Hindlimb muscle (tissue), 1 donor: ENCODE measurements at regions not wholly inside any gene's neighbourhood (a gene's known extent, or its start where the extent isn't known, plus 50 kb on each side); places are given as distances from the start of the nearest gene placed in this dataset.

Experiments used
- DNase-seq: peaks from one replicate; pipeline ENCODE4 v3.0.0-alpha.2; 2013

GRCh38 chr18:42137693-42138375 lies 182.8 kb downstream of the PIK3C3 start:
- no peak for DNase-seq

DNA sequence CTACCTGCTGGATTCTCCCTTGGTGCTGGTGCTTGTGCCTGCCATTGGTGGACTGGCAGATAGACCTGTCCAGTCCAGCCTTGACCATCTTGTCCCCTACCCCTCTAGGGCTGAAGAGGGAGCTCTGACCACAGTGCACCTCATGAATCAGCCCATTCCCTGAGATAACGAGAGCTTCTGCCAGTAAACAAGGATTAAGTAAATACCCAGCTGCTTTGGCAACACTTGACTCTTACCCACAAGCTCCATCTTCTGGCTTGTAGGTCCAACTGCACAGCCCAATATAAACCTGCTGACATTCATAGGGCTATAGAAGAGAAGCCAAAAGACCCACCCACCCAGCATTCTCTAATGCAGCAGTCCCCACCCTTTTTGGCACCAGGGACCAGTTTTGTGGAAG lies 186.4 kb downstream of the PIK3C3 start:
- DNase-seq = no peak

DNA sequence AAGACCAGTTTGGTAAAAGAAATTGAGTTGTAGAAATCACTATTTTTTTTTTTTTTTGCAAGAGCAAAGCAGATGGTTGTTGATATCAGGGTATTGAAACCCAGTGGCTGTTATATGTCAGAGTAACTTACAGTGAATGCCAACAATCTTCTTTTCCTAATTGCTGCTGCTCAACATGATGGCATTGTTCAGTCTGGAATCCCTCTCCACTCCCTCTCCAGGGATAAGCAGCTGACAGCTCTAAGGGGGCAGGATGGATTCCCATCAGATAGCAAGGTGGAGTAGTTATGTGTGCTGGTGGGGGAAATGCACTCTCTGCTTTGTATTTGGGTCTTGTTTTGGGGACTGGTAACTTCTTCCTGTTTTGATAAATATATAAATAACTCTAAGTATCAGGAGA lies 200.0 kb downstream of the PIK3C3 start:
- DNase-seq = no peak

- DNase-seq = no peak
Measured at GRCh38 chr18:42156281-42156680, 201.2 kb downstream of the PIK3C3 start.

- no peak for DNase-seq
Measured at GRCh38 chr18:42157420-42157819, 202.4 kb downstream of the PIK3C3 start.

DNA sequence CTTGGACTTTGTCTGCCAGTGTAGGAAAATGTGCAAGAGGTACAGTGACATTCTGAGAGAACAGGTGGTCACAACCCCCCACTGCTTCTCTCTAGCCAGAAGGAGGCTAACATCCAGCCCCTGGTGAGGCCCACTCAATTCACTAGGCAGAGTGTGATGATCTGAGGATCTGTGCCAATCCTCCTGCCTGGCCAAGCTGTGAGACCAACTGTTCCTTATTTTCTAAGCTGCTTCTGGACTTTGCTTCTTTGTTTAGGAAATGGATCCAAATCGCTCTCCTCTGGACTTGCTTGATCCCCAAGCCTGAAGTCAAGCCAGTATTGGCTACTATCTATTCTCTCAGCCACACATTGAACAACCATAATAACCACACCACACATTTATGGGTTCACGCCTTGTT lies 202.8 kb downstream of the PIK3C3 start:
- DNase-seq = no peak

- no peak for DNase-seq
Measured at GRCh38 chr18:42159146-42159545, 204.1 kb downstream of the PIK3C3 start.

DNA sequence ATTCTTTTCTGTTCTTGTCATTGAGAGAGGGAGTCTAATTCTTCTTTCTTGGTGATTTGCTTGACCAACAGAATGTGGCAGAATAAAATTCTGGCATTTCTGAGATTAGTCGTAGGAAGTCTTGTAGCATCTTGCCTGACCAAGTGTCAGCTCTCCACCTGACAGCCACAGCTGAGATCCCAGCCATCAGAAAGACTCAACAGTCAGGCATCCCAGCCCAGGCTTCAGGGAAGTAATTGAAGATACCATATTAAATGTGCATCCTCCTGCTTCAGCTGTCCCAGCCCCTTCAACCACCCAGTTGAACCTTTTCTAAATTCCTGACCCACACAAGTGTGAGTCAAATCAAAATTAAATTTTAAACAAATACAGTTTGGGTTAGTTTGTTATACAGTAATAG lies 208.3 kb downstream of the PIK3C3 start:
- no peak for DNase-seq

DNA sequence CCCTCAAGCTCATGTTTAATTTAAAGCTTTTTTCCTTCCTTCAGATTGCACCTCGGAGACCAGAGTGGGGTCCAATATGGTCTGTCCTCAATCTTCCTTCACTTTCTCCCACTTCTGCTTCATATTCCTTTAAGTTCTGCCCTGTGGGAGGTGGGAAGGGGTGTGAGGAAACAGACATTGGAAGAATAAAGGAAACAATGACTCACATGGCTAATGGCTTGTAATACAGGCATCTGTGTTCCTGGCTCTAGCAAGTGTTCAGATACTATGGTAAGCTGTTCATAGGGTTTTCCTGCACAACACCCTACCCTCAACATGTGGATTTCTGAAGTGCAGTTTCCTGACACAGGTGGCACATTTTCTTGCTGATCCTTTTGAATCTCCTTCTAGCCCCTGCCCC lies 209.5 kb downstream of the PIK3C3 start:
- DNase-seq = no peak

DNA sequence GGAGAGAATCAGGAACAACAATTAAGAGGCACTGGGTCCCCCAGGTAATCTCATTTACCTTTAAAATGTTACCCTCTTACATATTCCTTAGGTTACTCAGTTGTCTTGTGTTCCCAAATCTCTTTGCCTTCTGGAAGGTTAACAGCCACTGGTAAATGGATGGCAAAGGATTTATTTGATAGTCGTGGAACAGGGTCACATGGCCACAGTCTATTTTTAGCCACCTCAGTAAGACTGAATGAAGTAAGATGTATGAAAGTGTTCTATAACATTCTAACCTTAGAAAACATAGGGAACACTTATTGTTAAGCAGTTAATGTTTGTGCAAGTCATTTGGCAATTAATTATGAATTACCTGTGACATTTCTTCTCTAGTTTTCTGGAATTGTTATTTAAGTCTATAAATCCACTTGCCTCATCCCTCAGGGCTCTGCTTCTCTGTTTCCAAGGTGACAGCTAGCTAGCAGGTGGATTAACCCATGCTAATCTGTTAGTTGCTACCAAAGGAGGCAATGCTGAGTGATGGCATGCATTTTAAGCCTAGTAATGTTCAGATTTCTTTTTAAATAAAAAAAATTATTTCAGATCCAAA lies 211.0 kb downstream of the PIK3C3 start:
- DNase-seq = no peak

GRCh38 chr18:42168487-42168886 lies 213.5 kb downstream of the PIK3C3 start:
- no peak for DNase-seq

GRCh38 chr18:42168907-42169306 lies 213.9 kb downstream of the PIK3C3 start:
- DNase-seq = no peak

- no peak for DNase-seq
Measured at GRCh38 chr18:42174909-42175308, 219.9 kb downstream of the PIK3C3 start.

DNA sequence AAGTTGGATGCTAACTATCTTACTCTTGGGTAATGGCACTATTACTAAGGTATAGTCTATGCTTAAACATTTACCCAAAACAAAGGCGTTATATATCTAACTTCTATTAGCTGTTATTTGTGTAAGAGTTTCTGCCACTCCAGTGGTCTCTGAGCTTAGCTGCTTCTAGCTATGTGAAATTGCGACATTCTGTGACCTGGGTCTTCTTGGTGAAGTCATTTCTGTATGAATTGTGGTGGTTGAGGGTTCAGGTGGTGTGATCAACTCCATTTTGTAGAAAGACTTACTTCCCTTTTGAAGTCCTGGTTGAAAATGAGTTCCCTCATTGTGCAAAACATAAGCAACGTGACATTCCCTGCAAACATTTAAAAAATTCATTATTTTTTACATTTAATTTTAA lies 221.6 kb downstream of the PIK3C3 start:
- DNase-seq = no peak

GRCh38 chr18:42177390-42177789 lies 222.4 kb downstream of the PIK3C3 start:
- no peak for DNase-seq

GRCh38 chr18:42178376-42179080 lies 223.5 kb downstream of the PIK3C3 start:
- DNase-seq = no peak

DNA sequence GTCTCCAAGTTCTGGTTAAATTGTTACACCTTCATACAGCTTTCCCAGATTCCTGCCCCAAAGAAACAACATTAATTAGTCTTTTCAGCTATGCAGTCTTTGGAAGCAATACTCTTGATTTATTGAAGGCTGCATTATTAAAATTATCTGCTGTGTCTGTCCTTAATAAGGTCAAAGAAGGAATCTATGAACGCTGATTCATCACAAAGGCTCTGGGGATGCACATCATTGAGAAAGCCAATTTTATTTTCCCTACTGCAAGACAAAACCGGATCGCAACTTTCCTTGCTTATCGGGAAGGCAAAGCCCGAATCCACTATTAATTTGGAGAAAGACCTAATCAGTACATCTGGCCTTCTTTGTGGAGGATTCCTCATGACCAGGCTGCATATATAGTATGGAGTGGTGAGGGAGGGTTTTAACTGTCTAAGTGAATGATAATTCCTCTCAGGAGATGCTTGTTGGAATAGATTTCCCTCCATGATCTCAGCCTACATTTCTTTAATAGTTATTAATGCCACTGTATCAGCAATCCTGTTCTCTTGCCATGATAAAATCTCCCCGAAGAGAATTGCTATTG lies 224.6 kb downstream of the PIK3C3 start:
- no peak for DNase-seq

DNA sequence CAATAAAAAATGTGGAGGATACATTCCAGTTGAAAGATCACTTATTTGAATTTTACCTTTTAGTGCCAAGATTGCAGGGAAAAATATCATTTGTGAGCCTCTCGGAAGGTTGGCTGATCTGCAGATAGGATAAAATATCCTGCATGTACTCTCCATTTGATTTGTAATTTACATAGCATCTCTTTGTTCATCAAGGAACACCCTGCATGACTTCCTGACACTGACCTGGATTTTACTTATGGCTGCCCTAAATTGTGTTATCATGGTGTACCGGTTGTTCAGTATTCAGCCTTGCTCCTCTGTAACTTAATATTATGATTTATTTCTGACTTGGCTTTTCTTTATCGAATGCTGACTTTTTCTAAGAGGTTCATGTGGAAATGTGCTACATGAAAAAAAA lies 226.4 kb downstream of the PIK3C3 start:
- no peak for DNase-seq

GRCh38 chr18:42182728-42183700 lies 228.0 kb downstream of the PIK3C3 start:
- no peak for DNase-seq

DNA sequence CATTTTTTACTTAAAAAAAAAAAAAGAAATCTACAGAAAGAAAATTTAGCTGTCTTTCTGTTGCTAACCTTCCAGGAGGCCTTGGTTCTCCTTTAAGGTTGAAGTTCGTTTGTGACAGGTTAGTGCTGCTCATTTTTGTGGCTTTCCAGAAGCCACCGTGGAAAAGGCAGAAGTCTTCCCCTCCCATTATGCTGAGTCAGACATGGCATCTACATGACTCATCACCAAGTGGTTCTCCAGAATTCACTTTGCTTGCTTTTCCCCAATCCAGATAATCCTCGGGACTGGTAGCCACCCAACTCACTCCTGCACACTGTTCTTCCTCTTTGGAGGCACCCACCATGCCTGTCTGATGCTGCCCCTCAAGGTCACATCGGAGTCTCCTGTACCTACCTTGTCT lies 228.7 kb downstream of the PIK3C3 start:
- no peak for DNase-seq

DNA sequence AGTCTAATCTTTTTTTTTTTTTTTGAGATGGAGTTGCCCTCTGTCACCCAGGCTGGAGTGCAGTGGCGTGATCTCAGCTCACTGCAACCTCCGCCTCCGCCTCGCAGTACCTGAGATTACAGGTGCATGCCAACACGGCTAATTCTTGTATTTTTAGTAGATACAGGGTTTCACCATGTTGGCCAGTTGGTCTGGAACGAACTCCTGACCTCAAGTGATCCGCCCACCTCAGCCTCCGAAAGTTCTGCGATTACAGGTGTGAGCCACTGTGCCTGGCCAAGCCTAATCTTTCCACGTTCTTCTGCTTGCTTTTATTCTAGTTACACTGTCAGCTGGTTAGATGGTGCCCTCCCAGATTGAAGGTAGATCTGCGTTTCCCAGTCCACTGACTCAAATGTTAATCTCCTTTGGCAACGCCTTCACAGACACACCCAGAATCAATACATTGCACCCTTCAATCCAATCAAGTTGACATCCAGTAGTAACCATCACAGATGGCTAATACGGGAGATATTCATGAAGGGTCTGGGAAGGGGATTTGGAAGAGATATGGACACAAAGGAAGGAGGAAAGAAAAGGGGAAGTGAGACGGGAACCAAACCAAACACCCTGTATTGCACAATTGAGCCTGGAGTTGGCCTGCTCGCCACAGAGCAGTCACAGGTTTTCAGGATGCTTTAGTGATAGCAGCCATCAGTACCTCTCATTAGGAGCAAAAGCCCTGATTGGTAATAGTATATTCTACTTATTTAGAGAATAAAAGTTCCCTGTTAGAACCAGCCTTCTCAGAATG lies 229.8 kb downstream of the PIK3C3 start:
- DNase-seq = no peak

GRCh38 chr18:42185486-42185885 lies 230.5 kb downstream of the PIK3C3 start:
- no peak for DNase-seq
